ENCODE measurements at regions not wholly inside any gene's neighbourhood (a gene's known extent, or its start where the extent isn't known, plus 50 kb on each side); places are given as distances from the start of the nearest gene placed in this dataset.

DNA sequence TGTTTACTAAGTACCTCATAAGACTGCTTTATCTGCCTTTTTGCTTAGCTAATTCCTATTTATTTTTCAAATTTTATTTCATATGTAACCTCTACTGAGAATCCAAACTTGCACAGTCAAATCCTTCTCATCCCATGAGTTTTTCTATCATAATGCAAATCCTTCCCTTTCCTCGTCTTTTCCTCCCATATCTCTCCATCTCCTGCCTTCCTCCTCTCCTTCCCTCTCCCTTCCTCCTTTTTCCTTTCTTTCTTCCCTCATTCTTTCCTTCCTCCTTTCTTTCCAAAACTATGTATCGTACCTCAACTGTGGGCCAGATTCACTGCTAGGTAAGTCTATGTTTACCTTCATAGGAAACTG, 201.4 kb upstream of the TMTC4 start:
- H3K27ac Mint-ChIP-seq (ENCODE audit: low read depth) = no peak overlapping the region
- H3K4me3 Mint-ChIP-seq = no peak overlapping the region
- ATAC-seq (replicated peaks; ENCODE audit: extremely low read depth, poor library complexity, severe bottlenecking) (no peak), DNase-seq (ENCODE audit: low spot score in 2 of 2) (no peak)
- peaks cover 66% of the 10 kb centered on the region for H3K27me3 Mint-ChIP-seq
- peaks cover 9% of the 10 kb centered on the region for H3K9me3 Mint-ChIP-seq
- no peaks in the 10 kb centered on the region for H3K4me1 Mint-ChIP-seq
- H3K36me3 Mint-ChIP-seq (ENCODE audit: insufficient read depth) = no peaks in the 10 kb centered on the region

DNA sequence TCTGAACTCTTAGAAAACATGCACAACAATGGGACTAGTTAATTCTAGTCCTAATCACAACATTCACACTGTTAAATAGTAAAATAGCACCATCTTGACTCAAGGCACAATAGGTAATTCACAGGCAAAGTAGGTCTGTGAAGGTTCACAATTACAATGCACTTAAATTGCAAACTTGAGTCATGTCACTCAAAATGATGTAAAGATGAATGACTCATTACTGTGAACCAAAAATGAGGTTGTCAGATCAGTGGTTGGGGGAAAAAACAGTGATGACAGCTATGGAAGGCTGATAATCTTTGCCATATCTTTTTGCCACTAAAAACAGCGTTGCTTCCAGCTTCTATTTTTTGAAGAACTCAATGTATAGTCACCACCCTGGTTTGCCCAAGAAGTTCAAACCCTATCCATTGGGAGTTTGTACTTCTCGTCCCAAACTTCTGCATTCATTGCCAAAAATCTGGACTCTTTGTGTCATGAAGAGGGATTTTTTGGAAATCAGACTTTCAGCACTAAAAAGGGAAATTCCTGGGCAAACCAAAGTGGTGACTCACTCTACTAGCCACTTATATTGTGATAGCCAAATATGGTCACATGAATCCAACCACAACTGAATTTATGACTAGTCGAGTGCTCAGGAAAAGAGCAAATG, 200.9 kb upstream of the TMTC4 start:
- no peak overlapping the region for H3K27ac Mint-ChIP-seq (ENCODE audit: low read depth)
- H3K9me3 Mint-ChIP-seq = peaks cover 9% of the 10 kb centered on the region
- H3K4me3 Mint-ChIP-seq = no peak overlapping the region
- ATAC-seq (replicated peaks; ENCODE audit: extremely low read depth, poor library complexity, severe bottlenecking) (no peak), DNase-seq (ENCODE audit: low spot score in 2 of 2) (no peak)
- no peaks in the 10 kb centered on the region for H3K36me3 Mint-ChIP-seq (ENCODE audit: insufficient read depth)
- H3K4me1 Mint-ChIP-seq = no peaks in the 10 kb centered on the region
- H3K27me3 Mint-ChIP-seq = peaks cover 67% of the 10 kb centered on the region

DNA sequence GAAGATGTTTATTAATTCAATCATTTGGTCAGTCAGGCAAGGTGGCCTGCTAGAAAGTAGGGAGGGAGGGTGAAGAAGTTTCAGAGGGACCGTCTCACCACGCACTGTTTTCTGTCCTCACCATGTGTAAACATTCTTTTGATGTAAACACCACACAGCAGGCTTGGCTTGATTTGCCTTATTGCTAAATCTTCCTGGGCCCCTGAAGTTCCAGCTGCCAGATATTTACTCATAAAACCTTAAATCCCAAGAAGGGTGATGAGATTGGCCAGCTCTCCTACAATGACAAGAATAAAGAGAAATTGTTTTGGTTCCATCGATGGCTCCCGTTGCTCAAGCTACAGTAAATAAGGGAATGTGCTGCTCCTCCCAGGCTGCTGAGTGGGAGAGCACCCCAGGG, 198.2 kb upstream of the TMTC4 start:
- H3K4me3 Mint-ChIP-seq = no peak overlapping the region
- H3K27me3 Mint-ChIP-seq = peaks cover 70% of the 10 kb centered on the region
- no peak for ATAC-seq (replicated peaks; ENCODE audit: extremely low read depth, poor library complexity, severe bottlenecking)
- no peak overlapping the region for H3K27ac Mint-ChIP-seq (ENCODE audit: low read depth)
- peaks cover 17% of the 10 kb centered on the region for H3K9me3 Mint-ChIP-seq
- no peaks in the 10 kb centered on the region for H3K4me1 Mint-ChIP-seq
- H3K36me3 Mint-ChIP-seq (ENCODE audit: insufficient read depth) = no peaks in the 10 kb centered on the region
- DNase-seq (ENCODE audit: low spot score in 2 of 2) = no peak

DNA sequence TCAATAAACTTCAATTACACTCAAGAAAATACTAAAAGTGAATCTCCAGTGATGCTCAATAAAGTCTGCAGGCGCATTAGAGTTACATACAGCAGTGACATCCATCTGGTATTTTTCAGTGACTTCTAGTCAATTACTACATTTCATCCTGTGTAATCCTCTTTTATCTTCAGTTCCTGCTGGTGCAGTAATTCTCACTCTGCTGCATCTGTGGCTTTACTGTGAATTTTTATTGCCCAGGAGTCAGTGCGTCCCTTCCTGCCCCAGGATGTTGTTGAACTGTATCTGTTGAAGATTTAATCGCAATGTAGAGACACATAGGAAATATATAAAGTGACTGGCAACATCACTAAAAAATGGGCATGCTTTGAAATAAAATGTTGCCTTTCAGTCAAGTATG, 196.3 kb upstream of the TMTC4 start:
- Mint-ChIP-seq H3K27me3 (peaks cover 61% of the 10 kb centered on the region), H3K36me3 (ENCODE audit: insufficient read depth) (no peaks in the 10 kb centered on the region), H3K27ac (ENCODE audit: low read depth) (no peak overlapping the region), H3K9me3 (peaks cover 16% of the 10 kb centered on the region), H3K4me1 (no peaks in the 10 kb centered on the region), H3K4me3 (no peak overlapping the region)
- DNase-seq (ENCODE audit: low spot score in 2 of 2) (no peak), ATAC-seq (replicated peaks; ENCODE audit: extremely low read depth, poor library complexity, severe bottlenecking) (no peak)

DNA sequence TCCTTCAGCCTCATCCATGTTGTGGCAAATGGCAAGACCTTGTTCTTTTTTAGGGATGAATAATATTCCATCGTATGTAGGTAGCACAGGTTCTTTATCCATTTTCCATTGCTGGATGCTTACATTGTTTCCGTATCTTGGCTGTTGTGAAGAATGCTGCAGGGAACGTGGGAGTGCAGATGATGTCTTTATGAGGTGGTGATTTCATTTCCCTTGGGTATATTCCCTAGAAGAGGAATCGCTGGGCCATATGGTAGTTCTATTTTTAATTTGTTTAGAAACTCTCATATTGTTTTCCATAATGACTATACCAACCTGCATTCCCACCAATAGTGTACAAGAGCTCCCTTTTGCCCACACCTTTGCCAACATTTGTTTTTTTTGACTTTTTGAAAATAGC, 186.3 kb upstream of the TMTC4 start:
- no peak for ATAC-seq (replicated peaks; ENCODE audit: extremely low read depth, poor library complexity, severe bottlenecking)
- Mint-ChIP-seq H3K36me3 (ENCODE audit: insufficient read depth) (no peaks in the 10 kb centered on the region), H3K27me3 (no peaks in the 10 kb centered on the region), H3K27ac (ENCODE audit: low read depth) (no peak overlapping the region), H3K9me3 (peaks cover 4% of the 10 kb centered on the region), H3K4me1 (no peaks in the 10 kb centered on the region), H3K4me3 (no peak overlapping the region)
- DNase-seq (ENCODE audit: low spot score in 2 of 2) = no peak

DNA sequence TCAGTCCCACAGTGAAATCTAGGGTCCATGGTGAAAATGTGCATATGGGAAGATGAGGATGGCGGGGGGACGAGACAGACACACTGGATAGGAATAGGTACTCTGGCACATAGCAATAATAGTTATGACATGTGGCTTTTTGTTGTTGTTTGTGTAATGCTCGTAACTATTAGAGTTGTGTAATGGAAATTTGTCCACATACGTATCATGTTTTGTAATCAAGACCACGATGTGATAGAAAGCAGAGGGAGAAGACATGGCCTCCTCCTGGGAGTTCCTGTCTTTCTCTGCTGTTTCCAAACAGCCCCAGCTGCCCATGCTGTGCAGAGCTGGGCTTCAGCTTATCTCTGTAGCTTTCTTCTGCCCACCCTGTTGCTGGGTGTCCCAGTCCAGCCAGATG, 185.3 kb upstream of the TMTC4 start:
- ATAC-seq (replicated peaks; ENCODE audit: extremely low read depth, poor library complexity, severe bottlenecking) = no peak
- H3K36me3 Mint-ChIP-seq (ENCODE audit: insufficient read depth) = no peaks in the 10 kb centered on the region
- no peaks in the 10 kb centered on the region for H3K9me3 Mint-ChIP-seq
- H3K4me1 Mint-ChIP-seq = no peaks in the 10 kb centered on the region
- no peak overlapping the region for H3K4me3 Mint-ChIP-seq
- peaks cover 9% of the 10 kb centered on the region for H3K27me3 Mint-ChIP-seq
- no peak overlapping the region for H3K27ac Mint-ChIP-seq (ENCODE audit: low read depth)
- no peak for DNase-seq (ENCODE audit: low spot score in 2 of 2)

DNA sequence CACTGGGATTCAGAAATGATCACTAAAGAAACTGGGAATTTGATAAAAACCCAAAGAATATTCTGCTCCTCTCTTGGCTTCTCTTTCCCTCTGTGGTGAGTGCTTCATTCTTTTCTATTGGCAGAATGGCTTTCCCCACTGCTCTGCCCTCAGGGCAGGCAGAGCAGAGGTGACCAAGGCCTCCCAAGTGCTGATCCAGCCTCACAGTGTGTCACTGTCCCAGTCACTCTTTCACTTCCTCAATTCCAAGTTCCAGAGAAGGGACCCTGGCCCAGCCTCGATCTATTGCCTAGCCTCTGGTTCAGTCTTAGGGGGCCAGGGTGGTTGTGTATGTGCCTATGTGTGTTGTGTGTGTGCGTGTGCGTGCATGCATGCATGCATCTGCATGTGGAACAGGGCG, 180.6 kb upstream of the TMTC4 start:
- Mint-ChIP-seq H3K4me3 (no peak overlapping the region), H3K27me3 (peaks cover 11% of the 10 kb centered on the region), H3K4me1 (no peaks in the 10 kb centered on the region), H3K9me3 (no peaks in the 10 kb centered on the region), H3K27ac (ENCODE audit: low read depth) (no peak overlapping the region), H3K36me3 (ENCODE audit: insufficient read depth) (no peaks in the 10 kb centered on the region)
- DNase-seq (ENCODE audit: low spot score in 2 of 2) = no peak
- no peak for ATAC-seq (replicated peaks; ENCODE audit: extremely low read depth, poor library complexity, severe bottlenecking)

DNA sequence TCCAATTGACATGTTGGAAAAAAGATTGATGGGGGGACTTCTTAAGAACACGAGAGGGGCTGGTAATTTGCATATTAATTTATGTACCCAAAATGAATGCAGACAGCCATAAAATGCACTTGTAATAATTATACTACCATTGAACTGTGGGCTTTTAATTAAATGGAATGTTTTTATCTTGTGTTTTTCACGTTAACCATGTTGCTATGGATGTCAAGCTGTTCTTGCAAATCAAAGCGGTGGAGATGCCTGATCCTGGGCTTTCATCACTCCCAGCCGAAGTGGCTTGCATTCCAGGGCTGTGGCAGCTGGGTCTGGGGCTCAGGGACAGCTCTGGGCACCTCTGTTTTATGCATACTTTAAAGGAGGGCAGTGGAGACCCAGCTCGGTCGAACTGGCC, 179.4 kb upstream of the TMTC4 start:
- DNase-seq (ENCODE audit: low spot score in 2 of 2) (no peak), ATAC-seq (replicated peaks; ENCODE audit: extremely low read depth, poor library complexity, severe bottlenecking) (no peak)
- Mint-ChIP-seq H3K27me3 (peaks cover 11% of the 10 kb centered on the region), H3K27ac (ENCODE audit: low read depth) (no peak overlapping the region), H3K36me3 (ENCODE audit: insufficient read depth) (no peaks in the 10 kb centered on the region), H3K9me3 (no peaks in the 10 kb centered on the region), H3K4me1 (no peaks in the 10 kb centered on the region), H3K4me3 (no peak overlapping the region)

DNA sequence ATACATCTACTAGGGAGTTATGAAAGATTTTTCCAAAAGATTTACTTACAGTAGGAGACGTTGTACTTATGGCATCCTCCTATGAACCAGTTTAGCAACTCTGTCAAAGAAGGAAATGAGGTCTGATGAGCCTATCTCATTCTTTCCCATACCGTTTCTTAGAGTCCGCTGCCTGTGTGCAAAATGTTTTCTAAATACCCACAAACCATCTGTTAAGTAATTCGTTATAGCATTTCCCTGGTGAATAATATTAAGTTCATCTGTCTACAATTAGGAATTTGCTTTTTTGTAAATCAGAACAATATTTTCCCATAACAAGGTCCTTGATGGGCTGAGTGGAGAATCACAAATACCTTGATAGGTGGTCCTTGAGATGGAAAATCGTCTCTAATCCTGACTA, 178.8 kb upstream of the TMTC4 start:
- H3K36me3 Mint-ChIP-seq (ENCODE audit: insufficient read depth) = no peaks in the 10 kb centered on the region
- no peak overlapping the region for H3K27ac Mint-ChIP-seq (ENCODE audit: low read depth)
- no peak for DNase-seq (ENCODE audit: low spot score in 2 of 2)
- H3K9me3 Mint-ChIP-seq = no peaks in the 10 kb centered on the region
- H3K4me1 Mint-ChIP-seq = no peaks in the 10 kb centered on the region
- H3K4me3 Mint-ChIP-seq = no peak overlapping the region
- no peak for ATAC-seq (replicated peaks; ENCODE audit: extremely low read depth, poor library complexity, severe bottlenecking)
- H3K27me3 Mint-ChIP-seq = peaks cover 11% of the 10 kb centered on the region

DNA sequence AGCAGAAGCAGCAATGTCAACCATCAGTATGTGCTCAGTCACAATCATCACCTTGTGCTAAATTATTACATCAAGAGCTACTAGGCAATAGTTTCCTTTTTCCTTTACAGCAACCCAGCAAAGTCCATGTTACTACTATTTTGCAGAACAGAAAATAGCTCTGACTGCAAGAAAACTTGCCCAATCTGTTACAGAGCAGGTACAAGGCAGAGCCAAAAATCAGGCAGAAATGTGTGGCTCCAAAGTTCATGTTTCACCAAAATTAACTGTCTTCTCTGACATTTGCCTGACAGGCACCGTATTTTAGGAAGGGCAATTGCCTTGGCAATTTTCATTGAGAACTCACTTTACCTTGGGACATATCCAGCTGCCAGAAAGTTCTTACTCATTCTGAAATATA, 177.6 kb upstream of the TMTC4 start:
- ATAC-seq (replicated peaks; ENCODE audit: extremely low read depth, poor library complexity, severe bottlenecking) (no peak), DNase-seq (ENCODE audit: low spot score in 2 of 2) (no peak)
- Mint-ChIP-seq H3K36me3 (ENCODE audit: insufficient read depth) (no peaks in the 10 kb centered on the region), H3K4me3 (no peak overlapping the region), H3K27me3 (peaks cover 11% of the 10 kb centered on the region), H3K9me3 (no peaks in the 10 kb centered on the region), H3K27ac (ENCODE audit: low read depth) (no peak overlapping the region), H3K4me1 (no peaks in the 10 kb centered on the region)

DNA sequence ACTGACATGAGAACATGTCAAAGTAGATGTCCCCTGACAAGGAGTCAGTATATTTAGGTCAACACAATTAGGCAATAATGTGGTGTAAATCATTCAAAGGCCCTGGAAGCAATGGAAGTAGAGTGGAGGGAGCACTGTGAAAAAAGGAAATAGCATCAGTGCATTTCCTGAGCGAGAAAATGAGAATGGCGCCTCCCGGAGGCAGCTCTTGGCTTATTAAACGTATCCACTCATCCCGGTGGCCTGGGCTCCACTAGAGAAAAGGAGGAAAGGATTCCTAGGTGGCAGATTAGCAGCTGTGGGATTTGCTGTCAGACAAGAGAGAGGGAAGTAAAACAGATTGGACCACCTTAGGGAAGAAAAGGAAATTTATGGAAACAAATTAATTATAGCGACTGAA, 173.7 kb upstream of the TMTC4 start:
- Mint-ChIP-seq H3K4me3 (no peak overlapping the region), H3K9me3 (no peaks in the 10 kb centered on the region), H3K27ac (ENCODE audit: low read depth) (no peak overlapping the region), H3K27me3 (peaks cover 13% of the 10 kb centered on the region), H3K4me1 (no peaks in the 10 kb centered on the region), H3K36me3 (ENCODE audit: insufficient read depth) (no peaks in the 10 kb centered on the region)
- ATAC-seq (replicated peaks; ENCODE audit: extremely low read depth, poor library complexity, severe bottlenecking) (no peak), DNase-seq (ENCODE audit: low spot score in 2 of 2) (no peak)

DNA sequence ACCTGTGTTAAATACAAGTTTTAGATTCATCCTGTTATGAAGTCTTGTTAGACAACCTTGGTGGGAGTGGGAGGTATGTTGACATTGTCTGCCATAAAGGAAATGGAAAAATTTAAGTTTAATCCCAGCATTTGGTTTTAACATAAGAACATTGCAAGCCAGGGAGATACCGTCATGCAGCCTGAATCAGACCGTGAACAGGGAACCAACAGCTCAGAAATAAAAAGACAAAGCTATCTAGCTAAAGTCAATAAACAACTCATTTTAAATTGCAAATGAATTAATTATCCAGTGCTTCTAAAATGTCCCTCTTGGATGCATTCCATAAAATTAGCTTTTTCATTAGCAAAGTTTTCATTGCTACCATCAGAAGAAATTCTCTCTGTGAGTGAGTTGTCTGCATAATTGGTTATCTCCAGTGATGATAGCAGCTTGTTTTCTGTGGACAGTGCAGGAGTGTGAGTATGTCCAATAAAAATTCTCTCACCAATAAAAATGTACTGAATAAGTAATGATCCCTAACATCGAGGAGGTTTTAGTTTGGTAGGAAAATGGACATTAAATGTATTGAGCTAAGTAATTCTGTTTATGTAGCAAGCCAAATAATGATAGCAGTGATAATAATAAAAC, 170.6 kb upstream of the TMTC4 start:
- H3K27ac Mint-ChIP-seq (ENCODE audit: low read depth) = no peak overlapping the region
- ATAC-seq (replicated peaks; ENCODE audit: extremely low read depth, poor library complexity, severe bottlenecking) (no peak), DNase-seq (ENCODE audit: low spot score in 2 of 2) (no peak)
- no peaks in the 10 kb centered on the region for H3K9me3 Mint-ChIP-seq
- H3K4me3 Mint-ChIP-seq = no peak overlapping the region
- peaks cover 28% of the 10 kb centered on the region for H3K27me3 Mint-ChIP-seq
- no peaks in the 10 kb centered on the region for H3K4me1 Mint-ChIP-seq
- no peaks in the 10 kb centered on the region for H3K36me3 Mint-ChIP-seq (ENCODE audit: insufficient read depth)

DNA sequence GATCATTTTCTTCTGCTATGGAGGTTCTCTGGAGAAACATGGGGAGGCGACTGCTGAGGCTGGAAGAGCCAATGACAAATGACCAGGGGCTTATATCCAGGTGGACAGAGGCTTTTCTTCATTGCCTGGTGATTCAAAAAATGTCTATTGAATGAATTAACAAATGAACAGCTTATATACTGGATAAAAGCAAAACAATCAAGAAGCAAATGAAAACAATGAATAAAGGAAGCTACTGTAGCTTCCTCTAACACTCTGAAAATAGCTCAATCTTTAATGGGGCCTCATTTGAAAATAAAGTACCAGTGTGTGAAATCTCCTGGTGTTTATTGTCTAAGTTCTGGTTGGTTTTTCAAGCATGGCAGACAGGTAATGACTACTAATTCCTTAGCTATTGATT, 167.5 kb upstream of the TMTC4 start:
- no peaks in the 10 kb centered on the region for H3K9me3 Mint-ChIP-seq
- DNase-seq (ENCODE audit: low spot score in 2 of 2) = no peak
- no peak overlapping the region for H3K27ac Mint-ChIP-seq (ENCODE audit: low read depth)
- H3K36me3 Mint-ChIP-seq (ENCODE audit: insufficient read depth) = no peaks in the 10 kb centered on the region
- peaks cover 40% of the 10 kb centered on the region for H3K27me3 Mint-ChIP-seq
- H3K4me3 Mint-ChIP-seq = no peak overlapping the region
- ATAC-seq (replicated peaks; ENCODE audit: extremely low read depth, poor library complexity, severe bottlenecking) = no peak
- no peaks in the 10 kb centered on the region for H3K4me1 Mint-ChIP-seq

Data from central memory CD8-positive, alpha-beta T cell (primary cell).